ENCODE measurements at regions not wholly inside any gene's neighbourhood (a gene's known extent, or its start where the extent isn't known, plus 50 kb on each side); places are given as distances from the start of the nearest gene placed in this dataset.

GRCh38 chr12:127214186-127214585, 1052.8 kb upstream of the TMEM132C start:
- no peak for DNase-seq

GRCh38 chr12:127223011-127223410, 1044.0 kb upstream of the TMEM132C start:
- no peak for DNase-seq

- DNase-seq: no peak
Observed at GRCh38 chr12:127223731-127224130, 1043.2 kb upstream of the TMEM132C start.

GRCh38 chr12:127230843-127231260, 1036.1 kb upstream of the TMEM132C start:
- DNase-seq: no peak

GRCh38 chr12:127231371-127231770, 1035.6 kb upstream of the TMEM132C start:
- no peak for DNase-seq

GRCh38 chr12:127233016-127233415, 1034.0 kb upstream of the TMEM132C start:
- DNase-seq: no peak

- no peak for DNase-seq
Observed at GRCh38 chr12:127235761-127236160, 1031.2 kb upstream of the TMEM132C start.

- DNase-seq: no peak
Observed at GRCh38 chr12:127236491-127236890, 1030.5 kb upstream of the TMEM132C start.

- no peak for DNase-seq
Observed at GRCh38 chr12:127237151-127237550, 1029.8 kb upstream of the TMEM132C start.

- DNase-seq: no peak
Observed at GRCh38 chr12:127238107-127238506, 1028.9 kb upstream of the TMEM132C start.

- DNase-seq: no peak
Observed at GRCh38 chr12:127239781-127240180, 1027.2 kb upstream of the TMEM132C start.

- DNase-seq: no peak
Observed at GRCh38 chr12:127240249-127240929, 1026.6 kb upstream of the TMEM132C start.

- no peak for DNase-seq
Observed at GRCh38 chr12:127241072-127241817, 1025.7 kb upstream of the TMEM132C start.

GRCh38 chr12:127245009-127245408, 1022.0 kb upstream of the TMEM132C start:
- DNase-seq: no peak

- DNase-seq: no peak
Observed at GRCh38 chr12:127245437-127245836, 1021.5 kb upstream of the TMEM132C start.

GRCh38 chr12:127247937-127248336, 1019.0 kb upstream of the TMEM132C start:
- DNase-seq: no peak

GRCh38 chr12:127249428-127249827, 1017.5 kb upstream of the TMEM132C start:
- no peak for DNase-seq

- no peak for DNase-seq
Observed at GRCh38 chr12:127253797-127254327, 1013.1 kb upstream of the TMEM132C start.

GRCh38 chr12:127254420-127254955, 1012.5 kb upstream of the TMEM132C start:
- no peak for DNase-seq

- DNase-seq: no peak
Observed at GRCh38 chr12:127257366-127257935, 1009.5 kb upstream of the TMEM132C start.

GRCh38 chr12:127260531-127260930, 1006.4 kb upstream of the TMEM132C start:
- no peak for DNase-seq

- no peak for DNase-seq
Observed at GRCh38 chr12:127260999-127261398, 1006.0 kb upstream of the TMEM132C start.

GRCh38 chr12:127262615-127263014, 1004.4 kb upstream of the TMEM132C start:
- no peak for DNase-seq

- no peak for DNase-seq
Observed at GRCh38 chr12:127263621-127264020, 1003.3 kb upstream of the TMEM132C start.

All from hematopoietic multipotent progenitor cell treated with erythropoietin and hydrocortisone succinate and interleukin-3 and kit ligand, for 4 days (in vitro differentiated cells).